Endothelial cell of umbilical vein (primary cell): ENCODE measurements at regions not wholly inside any gene's neighbourhood (a gene's known extent, or its start where the extent isn't known, plus 50 kb on each side); places are given as distances from the start of the nearest gene placed in this dataset.

Experiments used
- BruUV-seq: library from RNA; stranded (reverse); fragments of 400-500 nt; replicated peaks from 2 replicates; lab custom pipeline; 2021; lab: Mats Ljungman, UMichigan
- CTCF ChIA-PET: fragments of 300-600, 350-600 bp; sonication (Branson Sonifier 250); formaldehyde crosslinking; loops from one replicate; lab custom pipeline; 2021; ENCODE audit warnings: antibody characterized with exemption, inconsistent platforms; lab: Charles Lee
- POLR2A ChIA-PET: fragments of 300-600, 350-600 bp; sonication (Branson Sonifier 250); formaldehyde crosslinking; loops from one replicate; lab custom pipeline; 2021; ENCODE audit warnings: antibody characterized with exemption, inconsistent platforms; lab: Charles Lee
- DNase-seq: peaks from one replicate; pipeline ENCODE4 v3.0.0-alpha.2; 2011; ENCODE audit warnings: low read depth, low spot score
- FAIRE-seq: peaks from 2 replicates; lab custom pipeline; 2011; peaks lifted over from hg19 to GRCh38; lab: Jason Lieb, UNC
- H2AFZ ChIP-seq: 2 replicates; pipeline ENCODE4 v1.6.0; 2012; ENCODE audit warnings: low read depth, low read length, control low read depth, inconsistent platforms
- H3K27ac ChIP-seq: 2 replicates; pipeline ENCODE4 v1.5.1; 2011; ENCODE audit warnings: low read depth, mild to moderate bottlenecking, control low read depth, low read length, moderate library complexity; ENCODE audit not compliant: insufficient read depth
- H3K27me3 ChIP-seq, 2 experiments: 2 replicates each; pipeline versions ENCODE4 v1.6.0 to v1.6.1; 2011; ENCODE audit warnings: low read length in 2 of 2, mixed read lengths in 1 of 2; ENCODE audit not compliant: control insufficient read depth in 2 of 2, insufficient read depth in 2 of 2
- H3K36me3 ChIP-seq, 2 experiments: 2 replicates in 1 of 2; 3 replicates in 1 of 2; pipeline ENCODE4 v1.5.1; 2011; ENCODE audit warnings: low read length in 2 of 2, mild to moderate bottlenecking in 1 of 2, moderate library complexity in 1 of 2; ENCODE audit not compliant: control insufficient read depth in 2 of 2, insufficient read depth in 2 of 2; ENCODE audit errors: extremely low read depth in 1 of 2
- H3K4me1 ChIP-seq: 3 replicates; pipeline ENCODE4 v1.5.1; 2011; ENCODE audit warnings: mild to moderate bottlenecking, low read length; ENCODE audit not compliant: control insufficient read depth, insufficient read depth; ENCODE audit errors: extremely low read depth
- H3K4me2 ChIP-seq: 2 replicates; pipeline ENCODE4 v1.6.1; 2011; ENCODE audit warnings: low read length, control low read depth, mixed read lengths; ENCODE audit not compliant: insufficient read depth
- H3K4me3 ChIP-seq, 3 experiments: fragments of 200-600 bp in 1 of 3; sonication (generic), shearing (Covaris generic) in 1 of 3; replicated peaks in 1 of 3; 2 replicates each; pipeline ENCODE4 v1.5.1; 2011 to 2016; ENCODE audit warnings: control low read depth in 3 of 3, low read length in 3 of 3, mild to moderate bottlenecking in 2 of 3, inconsistent platforms in 1 of 3, low read depth in 1 of 3, moderate library complexity in 1 of 3; ENCODE audit not compliant: insufficient read depth in 1 of 3
- H3K79me2 ChIP-seq: 2 replicates; pipeline ENCODE4 v1.6.0; 2012; ENCODE audit warnings: low read length, inconsistent platforms; ENCODE audit not compliant: control insufficient read depth, insufficient read depth
- H3K9ac ChIP-seq: replicated peaks from 2 replicates; pipeline ENCODE3; 2011; ENCODE audit warnings: low read length, control low read depth; ENCODE audit not compliant: insufficient read depth; ENCODE audit errors: extremely low read depth
- H3K9me1 ChIP-seq: replicated peaks from 3 replicates; pipeline ENCODE4 v1.6.0; 2011; ENCODE audit warnings: mild to moderate bottlenecking, low read length; ENCODE audit not compliant: control insufficient read depth, insufficient read depth; ENCODE audit errors: extremely low read depth
- H3K9me3 ChIP-seq: replicated peaks from 2 replicates; pipeline ENCODE4 v1.5.1; 2012; ENCODE audit warnings: low read length, inconsistent platforms; ENCODE audit not compliant: control insufficient read depth, insufficient read depth
- H4K20me1 ChIP-seq: replicated peaks from 2 replicates; pipeline ENCODE3; 2011; ENCODE audit warnings: mild to moderate bottlenecking, low read length; ENCODE audit not compliant: control insufficient read depth, insufficient read depth; ENCODE audit errors: extremely low read depth
- CTCF ChIP-seq, 2 donors: IDR thresholded peaks; 1 replicate in 1 of 2; 2 replicates in 1 of 2; pipeline ENCODE4 v1.5.1; 2011; ENCODE audit warnings: low read length in 2 of 2, mild to moderate bottlenecking in 2 of 2, moderate library complexity in 2 of 2, control low read depth in 1 of 2, inconsistent platforms in 1 of 2, low read depth in 1 of 2; ENCODE audit not compliant: insufficient read depth in 1 of 2; ENCODE audit errors: extremely low read depth in 1 of 2
- EZH2 ChIP-seq: IDR thresholded peaks from 2 replicates; pipeline ENCODE4 v1.6.1; 2012; ENCODE audit warnings: borderline replicate concordance, low read depth, mild to moderate bottlenecking, moderate library complexity, low read length, inconsistent platforms; ENCODE audit not compliant: severe bottlenecking
- FOS ChIP-seq: IDR thresholded peaks from 2 replicates; pipeline ENCODE4 v1.6.1; 2011; ENCODE audit warnings: mild to moderate bottlenecking, low read length, moderate library complexity, borderline replicate concordance; ENCODE audit not compliant: insufficient read depth
- GATA2 ChIP-seq: IDR thresholded peaks from 2 replicates; pipeline ENCODE4 v1.7.0; 2011; ENCODE audit warnings: low read depth, mild to moderate bottlenecking, moderate library complexity, mixed read lengths, low read length; ENCODE audit not compliant: insufficient read length, insufficient read depth
- JUN ChIP-seq: IDR thresholded peaks from 2 replicates; pipeline ENCODE4 v1.6.1; 2011; ENCODE audit warnings: borderline replicate concordance, low read depth; ENCODE audit not compliant: insufficient read length, insufficient read depth
- MYC ChIP-seq: IDR thresholded peaks from one replicate; pipeline ENCODE4 v1.6.1; 2011; ENCODE audit warnings: mild to moderate bottlenecking, low read depth, low read length
- POLR2A ChIP-seq: IDR thresholded peaks from 2 replicates; pipeline ENCODE4 v1.6.1; 2012; ENCODE audit warnings: low read depth, mild to moderate bottlenecking, control low read depth, low read length
- POLR2AphosphoS5 ChIP-seq: IDR thresholded peaks from 2 replicates; pipeline ENCODE4 v1.6.1; 2012; ENCODE audit warnings: low read depth, mild to moderate bottlenecking, control low read depth, low read length, moderate library complexity; ENCODE audit not compliant: insufficient read depth
- dilution Hi-C: fragments of 300-500 bp; cut with MboI; formaldehyde crosslinking; loops from one replicate; pipeline ENCODE4 v1.15.0; 2019; ENCODE audit warnings: low sequenced_read_pairs; ENCODE audit not compliant: extremely low pct_ligation_motif_present
- intact Hi-C: fragments of 100-400 bp; cut with micrococcal nuclease; formaldehyde crosslinking; loops from one replicate; pipeline ENCODE4 v1.10.0; 2022

GRCh38 chr3:154583086-154583634 is 153.2 kb upstream of the GPR149 start:
- Histone ChIP-seq H3K9me3 (no peaks in the 10 kb centered on the region), H3K4me1 (no peaks in the 10 kb centered on the region), H3K4me2 (no peak overlapping the region), H3K4me3 (no peak overlapping the region), H3K27ac (no peak overlapping the region), H3K36me3 (no peaks in the 10 kb centered on the region), H3K9ac (no peak overlapping the region), H3K27me3 (no peaks in the 10 kb centered on the region), H4K20me1 (no peaks in the 10 kb centered on the region), H2AFZ (no peak overlapping the region), H3K9me1 (no peaks in the 10 kb centered on the region), H3K79me2 (no peaks in the 10 kb centered on the region)
- FAIRE-seq, result no peak
- intact Hi-C loops, result no loop called here
- TF ChIP-seq FOS (no peak), POLR2A (no peak), EZH2 (no peak), POLR2AphosphoS5 (no peak), CTCF (IDR thresholded peaks at IDR 0.05; ENCODE audit: extremely low read depth in 1 of 2, insufficient read depth in 1 of 2, low read depth in 1 of 2, low read length in 2 of 2) (no peak), GATA2 (no peak), JUN (no peak), MYC (no peak)
- CTCF ChIA-PET, result no interaction called here
- POLR2A ChIA-PET, result no interaction called here
- no peak for DNase-seq
- dilution Hi-C loops, result no loop called here
- BruUV-seq, result no TSS peak
